Neutrophil (primary cell): ENCODE measurements at regions not wholly inside any gene's neighbourhood (a gene's known extent, or its start where the extent isn't known, plus 50 kb on each side); places are given as distances from the start of the nearest gene placed in this dataset.

Experiments
- H3K27ac ChIP-seq: fragments of 200-600 bp; sonication (generic); 2 replicates; pipeline ENCODE4 v1.5.1; 2016; ENCODE audit warnings: mild to moderate bottlenecking, moderate library complexity
- H3K27me3 ChIP-seq: fragments of 200-600 bp; sonication (generic); 2 replicates; pipeline ENCODE4 v1.6.0; 2016; ENCODE audit warnings: mild to moderate bottlenecking
- H3K36me3 ChIP-seq: fragments of 200-600 bp; sonication (generic); 2 replicates; pipeline ENCODE4 v1.5.1; 2017
- H3K4me1 ChIP-seq, 2 experiments: fragments of 200-600 bp in 1 of 2; sonication (generic) in 1 of 2; 1 replicate in 1 of 2; 2 replicates in 1 of 2; pipeline versions ENCODE4 v1.5.1 to v1.6.1; 2013 to 2016; ENCODE audit warnings: low read depth in 1 of 2, low read length in 1 of 2, mild to moderate bottlenecking in 1 of 2, moderate library complexity in 1 of 2; ENCODE audit not compliant: control insufficient read depth in 1 of 2, insufficient read depth in 1 of 2
- H3K4me3 ChIP-seq, 2 experiments: fragments of 200-600 bp in 1 of 2; sonication (generic) in 1 of 2; 1 replicate in 1 of 2; 2 replicates in 1 of 2; pipeline ENCODE4 v1.5.1; 2013 to 2016; ENCODE audit warnings: low read depth in 1 of 2, low read length in 1 of 2, mild to moderate bottlenecking in 1 of 2, moderate library complexity in 1 of 2
- H3K9me3 ChIP-seq: fragments of 200-600 bp; sonication (generic); 2 replicates; pipeline ENCODE4 v1.5.1; 2016
- TF ChIP-seq, protein P1 (sequence below): fragments of 200-600 bp; sonication (generic); IDR thresholded peaks from 2 replicates; pipeline ENCODE4 v1.5.1; 2016; ENCODE audit warnings: antibody characterized with exemption

- Histone ChIP-seq H3K9me3 (no peaks in the 10 kb centered on the region), H3K36me3 (no peaks in the 10 kb centered on the region), H3K27ac (no peak overlapping the region), H3K4me1 (no peaks in the 10 kb centered on the region), H3K27me3 (peaks cover 14% of the 10 kb centered on the region), H3K4me3 (no peak overlapping the region)
- TF ChIP-seq, protein P1, sequence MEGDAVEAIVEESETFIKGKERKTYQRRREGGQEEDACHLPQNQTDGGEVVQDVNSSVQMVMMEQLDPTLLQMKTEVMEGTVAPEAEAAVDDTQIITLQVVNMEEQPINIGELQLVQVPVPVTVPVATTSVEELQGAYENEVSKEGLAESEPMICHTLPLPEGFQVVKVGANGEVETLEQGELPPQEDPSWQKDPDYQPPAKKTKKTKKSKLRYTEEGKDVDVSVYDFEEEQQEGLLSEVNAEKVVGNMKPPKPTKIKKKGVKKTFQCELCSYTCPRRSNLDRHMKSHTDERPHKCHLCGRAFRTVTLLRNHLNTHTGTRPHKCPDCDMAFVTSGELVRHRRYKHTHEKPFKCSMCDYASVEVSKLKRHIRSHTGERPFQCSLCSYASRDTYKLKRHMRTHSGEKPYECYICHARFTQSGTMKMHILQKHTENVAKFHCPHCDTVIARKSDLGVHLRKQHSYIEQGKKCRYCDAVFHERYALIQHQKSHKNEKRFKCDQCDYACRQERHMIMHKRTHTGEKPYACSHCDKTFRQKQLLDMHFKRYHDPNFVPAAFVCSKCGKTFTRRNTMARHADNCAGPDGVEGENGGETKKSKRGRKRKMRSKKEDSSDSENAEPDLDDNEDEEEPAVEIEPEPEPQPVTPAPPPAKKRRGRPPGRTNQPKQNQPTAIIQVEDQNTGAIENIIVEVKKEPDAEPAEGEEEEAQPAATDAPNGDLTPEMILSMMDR = no peak
These were observed 231.2 kb downstream of the PRDM2 start for GRCh38 chr1:13931226-13931625.

- H3K27me3 ChIP-seq = peaks cover 7% of the 10 kb centered on the region
- TF ChIP-seq, protein P1 = no peak
- no peaks in the 10 kb centered on the region for H3K4me1 ChIP-seq
These were observed 235.3 kb downstream of the PRDM2 start for GRCh38 chr1:13935336-13935735.

DNA sequence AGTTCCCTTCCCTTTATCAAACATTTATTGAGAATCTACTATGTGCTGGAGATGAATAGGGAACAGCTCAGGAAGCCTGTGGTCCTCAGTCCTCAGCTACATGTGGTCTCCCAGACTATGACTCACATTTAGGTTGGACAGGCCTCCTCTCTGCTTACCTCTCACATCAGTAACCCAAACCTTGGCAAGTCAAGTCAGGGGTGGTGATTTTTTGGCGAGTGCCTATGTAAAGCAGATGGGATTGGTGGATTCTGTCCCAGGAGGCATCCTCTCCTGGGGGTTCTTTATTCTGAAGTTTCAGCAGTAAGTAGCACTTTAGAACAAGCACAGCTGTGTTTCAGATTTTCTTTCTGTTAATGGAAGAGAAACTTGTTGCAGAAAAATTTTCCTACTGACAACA is 241.3 kb downstream of the PRDM2 start:
- Histone ChIP-seq H3K36me3 (no peaks in the 10 kb centered on the region), H3K9me3 (no peaks in the 10 kb centered on the region), H3K27me3 (no peaks in the 10 kb centered on the region), H3K27ac (no peak overlapping the region), H3K4me1 (no peaks in the 10 kb centered on the region), H3K4me3 (no peak overlapping the region)
- TF ChIP-seq, protein P1 = no peak

More at GRCh38 chr1:13935336-13935735, 235.3 kb downstream of the PRDM2 start:
- H3K36me3 ChIP-seq = no peaks in the 10 kb centered on the region
- H3K9me3 ChIP-seq = no peaks in the 10 kb centered on the region
- no peak overlapping the region for H3K27ac ChIP-seq
- H3K4me3 ChIP-seq = no peak overlapping the region

DNA sequence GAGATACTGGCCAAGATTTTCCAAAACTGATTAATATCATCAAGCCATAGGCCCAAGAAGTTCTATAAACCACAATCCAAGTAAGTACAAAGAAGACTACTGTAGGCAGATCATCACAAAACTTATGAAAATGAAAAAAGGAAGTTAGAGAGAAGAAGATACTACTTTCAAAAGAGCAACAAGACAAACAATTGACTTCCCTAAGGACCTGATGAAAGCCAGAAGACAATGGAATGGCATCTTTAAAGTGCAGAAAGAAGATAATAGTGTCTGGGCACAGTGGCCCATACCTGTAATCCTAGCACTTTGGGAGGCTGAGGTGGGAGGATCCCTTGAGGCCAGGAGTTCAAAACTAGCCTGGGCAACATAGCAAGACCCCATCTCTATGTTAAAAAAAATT is 243.1 kb downstream of the PRDM2 start:
- H3K36me3 ChIP-seq = no peaks in the 10 kb centered on the region
- TF ChIP-seq, protein P1 = no peak
- H3K9me3 ChIP-seq = no peaks in the 10 kb centered on the region
- H3K4me3 ChIP-seq = no peak overlapping the region
- no peak overlapping the region for H3K27ac ChIP-seq
- H3K27me3 ChIP-seq = no peaks in the 10 kb centered on the region
- no peaks in the 10 kb centered on the region for H3K4me1 ChIP-seq

GRCh38 chr1:13945856-13946255 is 245.9 kb downstream of the PRDM2 start:
- Histone ChIP-seq H3K4me3 (no peak overlapping the region), H3K36me3 (no peaks in the 10 kb centered on the region), H3K27ac (no peak overlapping the region), H3K27me3 (no peaks in the 10 kb centered on the region), H3K4me1 (no peaks in the 10 kb centered on the region), H3K9me3 (no peaks in the 10 kb centered on the region)
- TF ChIP-seq, protein P1 = no peak

GRCh38 chr1:13947658-13948057 is 247.7 kb downstream of the PRDM2 start:
- Histone ChIP-seq H3K27me3 (no peaks in the 10 kb centered on the region), H3K4me3 (no peak overlapping the region), H3K4me1 (no peaks in the 10 kb centered on the region), H3K36me3 (no peaks in the 10 kb centered on the region), H3K9me3 (no peaks in the 10 kb centered on the region), H3K27ac (no peak overlapping the region)
- TF ChIP-seq, protein P1 = no peak
